Activated naive CD4-positive, alpha-beta T cell treated with anti-CD3 and anti-CD28 coated beads for 36 hours (primary cell): ENCODE measurements at regions not wholly inside any gene's neighbourhood (a gene's known extent, or its start where the extent isn't known, plus 50 kb on each side); places are given as distances from the start of the nearest gene placed in this dataset.
"Not testable (repeated sequence)": the region's sequence is repeated elsewhere in the genome, so short reads cannot be mapped to it uniquely, and the experiment has no call there.

ENCODE experiments used
- CTCF ChIA-PET: fragments of 350-600 bp; sonication (Branson Sonifier 250); formaldehyde crosslinking; loops from one replicate; lab custom pipeline; 2021; ENCODE audit warnings: antibody characterized with exemption; lab: Charles Lee
- DNase-seq: peaks from one replicate; pipeline ENCODE4 v3.0.0-alpha.2; 2020
- H3K27ac Mint-ChIP-seq: one replicate; pipeline ENCODE4 v1.8.0; 2021; ENCODE audit warnings: mild to moderate bottlenecking, mixed read lengths
- H3K27me3 Mint-ChIP-seq: one replicate; pipeline ENCODE4 v1.8.0; 2021; ENCODE audit warnings: low read depth, mixed read lengths
- H3K36me3 Mint-ChIP-seq: one replicate; pipeline ENCODE4 v1.8.0; 2021; ENCODE audit warnings: low read depth, mixed read lengths
- H3K4me1 Mint-ChIP-seq: one replicate; pipeline ENCODE4 v1.8.0; 2021; ENCODE audit warnings: low read depth, mixed read lengths
- H3K4me3 Mint-ChIP-seq: one replicate; pipeline ENCODE4 v1.8.0; 2021; ENCODE audit warnings: mild to moderate bottlenecking, moderate library complexity, mixed read lengths
- H3K9me3 Mint-ChIP-seq: one replicate; pipeline ENCODE4 v1.8.0; 2021; ENCODE audit warnings: mixed read lengths
- intact Hi-C: fragments of 100-400 bp; cut with micrococcal nuclease; formaldehyde crosslinking; loops from one replicate; pipeline ENCODE4 v1.15.1; 2023

GRCh38 chr3:110291886-110292501 lies 779.6 kb upstream of the NECTIN3 start:
- Mint-ChIP-seq H3K27ac (no peak overlapping the region), H3K4me3 (no peak overlapping the region), H3K36me3 (peaks cover 11% of the 10 kb centered on the region), H3K4me1 (no peaks in the 10 kb centered on the region), H3K9me3 (peaks cover 14% of the 10 kb centered on the region), H3K27me3 (peaks cover 2% of the 10 kb centered on the region)
- intact Hi-C loops, result loop anchor here (5.0 to 10.0 kb wide), 2 partner anchors 217 to 485 kb away; no protein-coding TSS in a partner anchor
- CTCF ChIA-PET, result interaction anchor here (1.2 to 1.9 kb wide), 2 partner anchors 22 to 500 kb away, joined by 3 to 7 read pairs; no protein-coding TSS in a partner anchor
- DNase-seq, result no peak

DNA sequence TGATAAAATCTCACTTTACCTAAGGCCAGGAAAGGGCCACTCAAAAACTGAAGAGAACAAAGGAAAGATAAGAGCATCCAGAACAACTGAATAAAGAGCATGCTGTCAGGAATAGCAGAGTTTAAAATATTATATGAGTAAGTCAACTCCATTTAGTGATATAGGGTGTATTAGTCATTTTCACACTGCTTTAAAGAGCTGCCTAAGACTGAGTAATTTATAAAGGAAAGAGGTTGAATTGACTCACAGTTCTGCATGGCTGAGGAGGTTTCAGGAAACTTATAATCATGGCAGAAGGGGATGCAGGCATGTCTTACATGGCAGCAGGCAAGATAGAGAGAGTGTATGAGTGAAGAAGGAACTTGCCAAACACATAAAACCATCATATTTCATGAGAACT lies 778.0 kb upstream of the NECTIN3 start:
- CTCF ChIA-PET, result no interaction called here
- intact Hi-C loops, result loop anchor here (1.0 to 10.0 kb wide), 3 partner anchors 219 to 486 kb away; no protein-coding TSS in a partner anchor
- Mint-ChIP-seq H3K4me1 (no peaks in the 10 kb centered on the region), H3K27ac (no peak overlapping the region), H3K4me3 (no peak overlapping the region), H3K9me3 (peaks cover 14% of the 10 kb centered on the region), H3K36me3 (peaks cover 11% of the 10 kb centered on the region), H3K27me3 (peaks cover 2% of the 10 kb centered on the region)
- peak; percentile 8 for DNase-seq

- intact Hi-C loops, result loop anchor here (10.0 kb wide), 1 partner anchor 222 kb away; no protein-coding TSS in a partner anchor
- no peaks in the 10 kb centered on the region for H3K4me1 Mint-ChIP-seq
- peaks cover 11% of the 10 kb centered on the region for H3K36me3 Mint-ChIP-seq
- peaks cover 2% of the 10 kb centered on the region for H3K27me3 Mint-ChIP-seq
- H3K4me3 Mint-ChIP-seq, result no peak overlapping the region
- H3K27ac Mint-ChIP-seq, result no peak overlapping the region
- CTCF ChIA-PET, result no interaction called here
- H3K9me3 Mint-ChIP-seq, result peaks cover 14% of the 10 kb centered on the region
- no peak for DNase-seq
Measured at GRCh38 chr3:110296885-110297284, 774.7 kb upstream of the NECTIN3 start.

DNA sequence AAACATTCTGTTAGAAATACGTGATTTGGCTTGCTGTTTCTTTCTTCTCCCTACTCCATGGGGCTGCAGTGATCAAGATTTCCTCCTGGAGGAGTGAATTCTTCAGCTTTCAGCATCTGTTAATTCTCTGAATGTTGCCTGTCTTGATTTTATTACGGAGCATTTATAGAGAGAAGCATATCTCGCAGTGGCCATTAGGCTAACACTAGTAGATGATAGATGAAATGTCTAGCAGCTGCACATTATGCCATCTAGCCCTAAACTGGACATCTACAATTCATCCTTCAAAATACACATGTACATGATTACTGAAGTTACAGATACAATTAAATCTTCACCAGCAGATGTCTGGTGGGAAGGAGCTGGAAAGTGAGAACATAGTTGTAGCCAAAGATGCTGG lies 769.8 kb upstream of the NECTIN3 start:
- Mint-ChIP-seq H3K4me3 (no peak overlapping the region), H3K9me3 (no peaks in the 10 kb centered on the region), H3K36me3 (no peaks in the 10 kb centered on the region), H3K27me3 (no peaks in the 10 kb centered on the region), H3K4me1 (peaks cover under 1% of the 10 kb centered on the region), H3K27ac (no peak overlapping the region)
- intact Hi-C loops, result no loop called here
- CTCF ChIA-PET, result interaction anchor here (0.7 kb wide), 1 partner anchor 13 kb away, joined by 4 read pairs; no protein-coding TSS in a partner anchor
- no peak for DNase-seq

- Mint-ChIP-seq H3K9me3 (no peaks in the 10 kb centered on the region), H3K27me3 (no peaks in the 10 kb centered on the region), H3K4me3 (no peak overlapping the region), H3K4me1 (peaks cover 9% of the 10 kb centered on the region), H3K27ac (no peak overlapping the region), H3K36me3 (no peaks in the 10 kb centered on the region)
- CTCF ChIA-PET, result interaction anchor here (0.6 kb wide), 1 partner anchor 31 kb away, joined by 3 read pairs; no protein-coding TSS in a partner anchor
- intact Hi-C loops, result no loop called here
- no peak for DNase-seq
Measured at GRCh38 chr3:110307065-110307809, 764.4 kb upstream of the NECTIN3 start.

DNA sequence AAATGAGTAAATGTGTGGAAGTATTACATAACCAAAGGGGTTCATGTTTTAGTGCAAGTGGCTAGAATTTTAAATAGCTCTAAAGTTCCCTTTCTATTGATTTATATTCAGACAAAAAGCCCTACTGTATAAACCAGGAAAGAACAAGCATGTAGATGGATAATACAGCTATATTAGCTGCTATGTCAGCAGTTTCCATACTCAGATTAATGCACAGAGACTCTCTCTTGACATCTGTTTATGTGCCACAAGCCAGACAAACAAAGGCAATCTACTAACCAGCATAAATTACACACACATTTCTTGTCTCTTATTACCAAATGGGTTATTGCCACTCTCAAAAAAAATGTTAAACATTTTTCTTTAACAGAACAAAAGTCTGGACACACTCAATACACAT lies 760.1 kb upstream of the NECTIN3 start:
- Mint-ChIP-seq H3K9me3 (no peaks in the 10 kb centered on the region), H3K27ac (no peak overlapping the region), H3K36me3 (no peaks in the 10 kb centered on the region), H3K4me1 (peaks cover 11% of the 10 kb centered on the region), H3K27me3 (no peaks in the 10 kb centered on the region), H3K4me3 (no peak overlapping the region)
- CTCF ChIA-PET, result no interaction called here
- intact Hi-C loops, result loop anchor here (5.0 to 10.0 kb wide), 3 partner anchors 504 to 1037 kb away; no protein-coding TSS in a partner anchor
- DNase-seq, result no peak

GRCh38 chr3:110314512-110315114 lies 757.0 kb upstream of the NECTIN3 start:
- H3K36me3 Mint-ChIP-seq, result no peaks in the 10 kb centered on the region
- no peak overlapping the region for H3K27ac Mint-ChIP-seq
- CTCF ChIA-PET, result interaction anchor here (0.6 to 1.6 kb wide), 15 partner anchors 9 to 783 kb away, joined by 3 to 14 read pairs (median 3); no protein-coding TSS in a partner anchor
- peak; percentile 66 for DNase-seq
- peaks cover 2% of the 10 kb centered on the region for H3K4me1 Mint-ChIP-seq
- no peaks in the 10 kb centered on the region for H3K27me3 Mint-ChIP-seq
- no peaks in the 10 kb centered on the region for H3K9me3 Mint-ChIP-seq
- H3K4me3 Mint-ChIP-seq, result no peak overlapping the region
- intact Hi-C loops, result loop anchor here (1.0 to 10.0 kb wide), 6 partner anchors 507 to 1224 kb away; no protein-coding TSS in a partner anchor

DNA sequence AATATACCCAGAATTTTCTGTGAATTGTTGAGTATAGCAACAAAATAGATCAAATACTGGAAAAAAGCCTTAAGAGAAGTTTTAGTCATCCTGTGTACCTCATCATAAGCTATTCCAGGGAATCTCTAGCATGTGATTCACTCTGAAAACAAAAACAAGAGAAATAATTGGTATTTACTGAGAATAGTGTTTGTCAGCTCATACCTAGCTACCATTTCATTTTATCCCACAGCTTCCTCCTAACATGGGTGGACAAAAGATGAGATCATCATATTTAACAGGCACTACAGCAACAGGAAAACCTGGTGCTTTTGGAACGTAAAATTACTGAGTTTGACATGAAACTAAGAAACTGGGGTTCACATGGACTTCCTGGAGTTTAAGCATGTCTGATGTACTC lies 753.5 kb upstream of the NECTIN3 start:
- Mint-ChIP-seq H3K27me3 (no peaks in the 10 kb centered on the region), H3K36me3 (no peaks in the 10 kb centered on the region), H3K4me1 (peaks cover 2% of the 10 kb centered on the region), H3K27ac (no peak overlapping the region), H3K4me3 (no peak overlapping the region), H3K9me3 (no peaks in the 10 kb centered on the region)
- DNase-seq, result no peak
- CTCF ChIA-PET, result no interaction called here
- intact Hi-C loops, result loop anchor here (10.0 kb wide), 1 partner anchor 1043 kb away; no protein-coding TSS in a partner anchor

- DNase-seq, result no peak
- H3K27me3 Mint-ChIP-seq, result no peaks in the 10 kb centered on the region
- H3K27ac Mint-ChIP-seq, result no peak overlapping the region
- H3K36me3 Mint-ChIP-seq, result no peaks in the 10 kb centered on the region
- H3K4me3 Mint-ChIP-seq, result no peak overlapping the region
- no peaks in the 10 kb centered on the region for H3K9me3 Mint-ChIP-seq
- CTCF ChIA-PET, result interaction anchor here (0.6 to 1.1 kb wide), 2 partner anchors 9 to 24 kb away, joined by 4 to 9 read pairs; no protein-coding TSS in a partner anchor
- intact Hi-C loops, result no loop called here
- no peaks in the 10 kb centered on the region for H3K4me1 Mint-ChIP-seq
Measured at GRCh38 chr3:110323349-110323748, 748.3 kb upstream of the NECTIN3 start.

GRCh38 chr3:110324171-110324705 lies 747.4 kb upstream of the NECTIN3 start:
- Mint-ChIP-seq H3K27ac (no peak overlapping the region), H3K4me3 (no peak overlapping the region), H3K27me3 (no peaks in the 10 kb centered on the region), H3K9me3 (no peaks in the 10 kb centered on the region), H3K4me1 (no peaks in the 10 kb centered on the region), H3K36me3 (no peaks in the 10 kb centered on the region)
- intact Hi-C loops, result no loop called here
- CTCF ChIA-PET, result interaction anchor here (3.4 kb wide), 1 partner anchor 10 kb away, joined by 10 read pairs; no protein-coding TSS in a partner anchor
- DNase-seq, result no peak

GRCh38 chr3:110327870-110328269 lies 743.7 kb upstream of the NECTIN3 start:
- Mint-ChIP-seq H3K4me1 (no peaks in the 10 kb centered on the region), H3K27ac (no peak overlapping the region), H3K27me3 (peaks cover under 1% of the 10 kb centered on the region), H3K4me3 (no peak overlapping the region), H3K9me3 (no peaks in the 10 kb centered on the region), H3K36me3 (no peaks in the 10 kb centered on the region)
- no peak for DNase-seq
- CTCF ChIA-PET, result interaction anchor here (1.3 kb wide), 1 partner anchor 12 kb away, joined by 3 read pairs; no protein-coding TSS in a partner anchor
- intact Hi-C loops, result no loop called here

DNA sequence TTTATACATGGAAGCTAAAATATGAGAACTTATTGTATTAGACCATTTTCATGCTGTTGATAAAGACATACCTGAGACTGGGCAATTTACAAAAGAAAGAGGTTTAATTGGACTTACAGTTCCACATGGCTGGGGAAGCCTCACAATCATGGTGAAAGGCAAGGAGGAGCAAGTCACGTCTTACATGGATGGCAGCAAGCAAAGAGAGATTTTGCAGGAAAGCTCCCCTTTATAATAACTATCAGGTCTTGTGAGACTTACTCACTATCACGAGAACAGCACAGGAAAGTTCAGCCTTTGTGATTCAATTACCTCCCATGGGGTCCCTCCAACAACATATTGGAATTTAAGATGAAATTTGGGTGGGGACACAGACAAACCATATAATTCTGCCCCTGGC lies 740.1 kb upstream of the NECTIN3 start:
- CTCF ChIA-PET, result interaction anchor here (1.3 kb wide), 1 partner anchor 110 kb away, joined by 3 read pairs; no protein-coding TSS in a partner anchor
- DNase-seq, H3K4me3 Mint-ChIP-seq, H3K36me3 Mint-ChIP-seq, H3K9me3 Mint-ChIP-seq, intact Hi-C loops, H3K27ac Mint-ChIP-seq, H3K4me1 Mint-ChIP-seq: not testable (repeated sequence)
- H3K27me3 Mint-ChIP-seq, result peaks cover 10% of the 10 kb centered on the region
